ENCODE measurements at regions not wholly inside any gene's neighbourhood (a gene's known extent, or its start where the extent isn't known, plus 50 kb on each side); places are given as distances from the start of the nearest gene placed in this dataset.
A peak's percentile ranks its signal among the peaks of the same experiment; 100 is the strongest.

DNA sequence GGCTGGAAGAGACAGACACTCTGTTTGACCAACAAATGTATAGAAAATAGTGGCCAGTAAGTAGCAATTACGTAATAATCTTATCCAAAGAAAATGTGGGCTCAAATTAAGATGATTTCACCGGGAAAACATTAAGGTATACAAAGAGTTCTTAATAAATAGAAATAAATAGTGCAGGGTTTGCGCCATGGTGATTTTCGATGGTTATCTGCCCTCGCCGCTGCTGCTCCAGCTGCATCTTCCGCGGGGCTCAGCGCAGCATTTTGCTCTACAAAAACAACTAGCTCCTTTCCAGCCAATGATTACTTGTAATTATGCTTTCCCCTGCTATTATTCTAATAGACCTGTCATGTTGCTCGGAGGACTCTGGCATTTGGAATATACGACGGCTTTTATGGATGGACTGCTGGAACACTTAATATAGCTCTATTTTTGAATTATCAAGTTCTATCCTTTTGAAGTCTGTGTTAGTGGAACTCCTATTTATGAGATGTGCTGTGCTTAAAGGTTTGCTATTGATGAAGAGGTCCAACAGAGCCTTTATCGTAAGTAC, 103.8 kb downstream of the BUB3 start:
- DNase-seq (ENCODE audit: low read depth): no peak
- no peak overlapping the region for H3K4me3 ChIP-seq (ENCODE audit: low read depth, low read length)
- TF ChIP-seq, protein P1, sequence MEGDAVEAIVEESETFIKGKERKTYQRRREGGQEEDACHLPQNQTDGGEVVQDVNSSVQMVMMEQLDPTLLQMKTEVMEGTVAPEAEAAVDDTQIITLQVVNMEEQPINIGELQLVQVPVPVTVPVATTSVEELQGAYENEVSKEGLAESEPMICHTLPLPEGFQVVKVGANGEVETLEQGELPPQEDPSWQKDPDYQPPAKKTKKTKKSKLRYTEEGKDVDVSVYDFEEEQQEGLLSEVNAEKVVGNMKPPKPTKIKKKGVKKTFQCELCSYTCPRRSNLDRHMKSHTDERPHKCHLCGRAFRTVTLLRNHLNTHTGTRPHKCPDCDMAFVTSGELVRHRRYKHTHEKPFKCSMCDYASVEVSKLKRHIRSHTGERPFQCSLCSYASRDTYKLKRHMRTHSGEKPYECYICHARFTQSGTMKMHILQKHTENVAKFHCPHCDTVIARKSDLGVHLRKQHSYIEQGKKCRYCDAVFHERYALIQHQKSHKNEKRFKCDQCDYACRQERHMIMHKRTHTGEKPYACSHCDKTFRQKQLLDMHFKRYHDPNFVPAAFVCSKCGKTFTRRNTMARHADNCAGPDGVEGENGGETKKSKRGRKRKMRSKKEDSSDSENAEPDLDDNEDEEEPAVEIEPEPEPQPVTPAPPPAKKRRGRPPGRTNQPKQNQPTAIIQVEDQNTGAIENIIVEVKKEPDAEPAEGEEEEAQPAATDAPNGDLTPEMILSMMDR (conservative IDR thresholded peaks at IDR 0.05; ENCODE audit: low read depth, low read length): no peak

GRCh38 chr10:123259081-123259480, 104.9 kb downstream of the BUB3 start:
- TF ChIP-seq, protein P1 (conservative IDR thresholded peaks at IDR 0.05; ENCODE audit: low read depth, low read length): no peak
- no peak overlapping the region for H3K4me3 ChIP-seq (ENCODE audit: low read depth, low read length)

GRCh38 chr10:123259791-123260190, 105.6 kb downstream of the BUB3 start:
- H3K4me3 ChIP-seq (ENCODE audit: low read depth, low read length): no peak overlapping the region
- TF ChIP-seq, protein P1 (conservative IDR thresholded peaks at IDR 0.05; ENCODE audit: low read depth, low read length): no peak
- no peak for DNase-seq (ENCODE audit: low read depth)

More at GRCh38 chr10:123259081-123259480, 104.9 kb downstream of the BUB3 start:
- DNase-seq (ENCODE audit: low read depth): no peak

DNA sequence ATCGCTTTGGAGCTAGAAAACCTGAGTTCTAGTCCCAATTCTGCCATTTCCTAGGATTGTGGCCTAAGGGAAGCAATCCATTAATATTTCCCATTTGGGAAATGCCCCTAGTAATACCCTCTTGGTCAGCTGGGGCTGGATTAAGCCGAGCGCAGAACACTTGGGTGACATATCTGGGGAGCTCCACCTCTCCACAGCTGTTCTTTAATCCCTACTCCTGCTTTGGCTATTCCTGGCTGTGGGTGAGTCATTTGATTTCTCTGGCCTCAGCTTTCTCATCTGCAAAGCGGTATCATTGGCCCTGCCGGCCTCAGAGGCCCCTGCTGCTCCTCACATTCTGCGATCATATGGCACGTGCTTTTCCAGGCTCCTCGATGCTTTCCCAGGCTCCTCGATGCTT, 108.3 kb downstream of the BUB3 start:
- H3K4me3 ChIP-seq (ENCODE audit: low read depth, low read length): no peak overlapping the region
- TF ChIP-seq, protein P1 (conservative IDR thresholded peaks at IDR 0.05; ENCODE audit: low read depth, low read length): no peak
- DNase-seq (ENCODE audit: low read depth): no peak

GRCh38 chr10:123266971-123267370, 112.8 kb downstream of the BUB3 start:
- H3K4me3 ChIP-seq (ENCODE audit: low read depth, low read length): no peak overlapping the region
- peak; percentile 4 for DNase-seq (ENCODE audit: low read depth)
- TF ChIP-seq, protein P1 (conservative IDR thresholded peaks at IDR 0.05; ENCODE audit: low read depth, low read length): no peak

DNA sequence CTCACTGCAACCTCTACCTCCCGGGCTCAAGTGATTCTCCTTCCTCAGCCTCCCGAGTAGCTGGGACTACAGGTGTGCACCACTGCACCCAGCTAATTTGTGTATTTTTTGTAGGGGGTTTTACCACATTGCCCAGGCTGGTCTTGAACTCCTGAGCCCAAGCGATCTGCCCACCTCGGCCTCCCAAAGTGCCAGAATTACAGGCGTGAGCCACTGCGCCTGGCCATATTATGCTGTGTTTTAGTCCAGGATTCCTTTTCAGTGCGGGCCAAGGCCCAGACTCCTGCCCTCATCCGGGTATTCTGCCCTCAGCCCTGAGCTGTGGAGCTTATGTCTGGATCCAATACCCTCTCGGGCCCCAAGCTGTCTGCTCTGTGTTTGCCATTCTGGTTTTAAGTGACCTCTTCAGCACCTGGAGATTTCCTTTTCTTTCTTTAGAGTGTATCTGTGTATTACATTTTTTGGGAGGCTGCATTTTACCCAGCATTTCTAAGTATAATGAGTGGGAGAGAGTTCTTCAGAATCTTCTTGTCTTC, 114.9 kb downstream of the BUB3 start:
- H3K4me3 ChIP-seq (ENCODE audit: low read depth, low read length): no peak overlapping the region

More for the DNA sequence above, 114.9 kb downstream of the BUB3 start:
- TF ChIP-seq, protein P1 (conservative IDR thresholded peaks at IDR 0.05; ENCODE audit: low read depth, low read length): no peak
- DNase-seq (ENCODE audit: low read depth): no peak
